ENCODE measurements at regions not wholly inside any gene's neighbourhood (a gene's known extent, or its start where the extent isn't known, plus 50 kb on each side); places are given as distances from the start of the nearest gene placed in this dataset.

GRCh38 chr16:85329059-85329812 lies 217.0 kb upstream of the CIBAR2 start:
- no peak for DNase-seq

- DNase-seq: no peak
Observed at GRCh38 chr16:85330006-85330693, 217.9 kb upstream of the CIBAR2 start.

DNA sequence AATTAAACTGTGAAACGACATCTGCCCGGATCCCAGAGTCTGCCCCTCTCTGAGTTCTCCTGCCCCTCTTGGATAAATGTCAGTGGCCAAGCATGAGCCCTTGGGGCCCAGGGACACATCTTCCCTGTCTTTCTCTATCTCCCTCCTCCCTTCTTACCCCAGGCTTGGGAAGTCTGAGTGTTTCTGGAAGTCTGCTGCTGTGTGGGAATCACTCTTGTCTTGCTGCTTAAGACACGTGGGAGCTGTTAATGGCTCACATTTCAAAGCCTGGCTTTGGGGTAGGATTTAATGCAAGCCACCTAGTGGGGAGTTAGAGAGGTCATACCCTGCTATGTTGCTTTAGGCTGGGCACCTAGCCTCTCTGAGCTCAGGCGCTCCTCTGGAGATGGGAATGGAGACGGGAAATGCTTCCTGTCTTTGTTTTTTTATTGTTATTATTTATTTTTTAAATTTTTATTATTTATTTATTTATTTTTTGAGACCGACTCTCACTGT lies 218.5 kb upstream of the CIBAR2 start:
- DNase-seq: peak; percentile 85

DNA sequence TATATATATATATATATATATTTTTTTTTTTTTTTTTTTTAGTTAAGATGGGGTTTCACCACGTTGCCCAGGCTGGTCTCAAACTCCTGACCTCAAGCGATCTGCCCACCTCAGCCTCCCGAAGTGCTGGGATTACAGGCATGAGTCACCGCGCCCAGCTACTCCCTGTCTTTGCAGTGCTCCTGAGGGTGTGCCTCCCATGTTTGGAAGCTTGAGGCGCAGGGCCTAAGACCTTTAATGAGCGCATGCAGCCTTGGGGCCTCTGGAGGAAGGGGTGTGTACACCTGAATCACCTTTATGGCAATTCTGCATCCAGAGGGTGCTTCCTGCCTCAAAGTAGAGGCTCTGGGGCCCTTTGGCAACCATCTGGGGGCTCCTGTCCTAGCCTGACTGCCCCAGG lies 219.4 kb upstream of the CIBAR2 start:
- no peak for DNase-seq

DNA sequence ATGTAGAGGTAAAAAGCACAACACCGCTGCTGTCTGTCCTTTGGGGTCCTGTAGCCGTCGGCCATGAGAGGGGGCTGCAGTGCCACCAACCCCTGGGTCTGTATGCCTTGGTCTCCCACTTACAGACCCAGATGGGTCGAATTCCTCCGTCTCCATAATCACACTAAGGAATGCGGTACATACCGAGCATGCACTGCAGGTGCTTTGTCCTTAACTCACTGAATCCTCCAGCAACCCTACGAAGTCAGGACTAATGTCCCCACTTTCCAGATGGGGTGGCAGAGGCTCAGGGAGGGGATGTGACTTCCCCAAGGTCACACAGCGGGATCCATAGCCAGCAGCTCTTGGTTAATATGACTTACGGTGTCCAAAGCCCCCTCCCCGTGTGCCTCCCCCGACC lies 219.9 kb upstream of the CIBAR2 start:
- DNase-seq: no peak

DNA sequence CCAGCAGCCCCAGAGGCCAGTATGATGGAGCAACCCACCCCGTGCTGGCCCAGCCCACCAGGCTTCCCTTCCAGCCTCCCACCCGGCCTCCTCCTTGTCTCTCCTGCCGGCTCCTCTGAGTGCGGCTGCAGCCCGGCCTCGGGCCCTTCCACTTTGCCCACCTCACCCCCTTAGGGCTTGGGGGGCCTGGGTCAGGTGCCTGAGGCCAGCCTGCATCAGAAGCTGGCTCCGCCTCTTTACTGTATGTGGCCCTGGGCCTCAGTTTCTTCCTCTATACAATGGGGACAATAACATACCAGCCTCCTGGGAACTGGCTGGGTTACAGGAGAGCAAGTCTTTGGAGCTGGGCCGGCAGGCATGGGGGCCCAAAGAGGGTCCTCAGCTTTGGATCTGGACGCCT lies 221.1 kb upstream of the CIBAR2 start:
- DNase-seq: no peak

- no peak for DNase-seq
Observed at GRCh38 chr16:85333744-85334640, 221.7 kb upstream of the CIBAR2 start.

GRCh38 chr16:85334718-85335583 lies 222.7 kb upstream of the CIBAR2 start:
- no peak for DNase-seq

GRCh38 chr16:85335584-85336491 lies 223.6 kb upstream of the CIBAR2 start:
- no peak for DNase-seq

GRCh38 chr16:85337910-85338637 lies 225.8 kb upstream of the CIBAR2 start:
- no peak for DNase-seq

DNA sequence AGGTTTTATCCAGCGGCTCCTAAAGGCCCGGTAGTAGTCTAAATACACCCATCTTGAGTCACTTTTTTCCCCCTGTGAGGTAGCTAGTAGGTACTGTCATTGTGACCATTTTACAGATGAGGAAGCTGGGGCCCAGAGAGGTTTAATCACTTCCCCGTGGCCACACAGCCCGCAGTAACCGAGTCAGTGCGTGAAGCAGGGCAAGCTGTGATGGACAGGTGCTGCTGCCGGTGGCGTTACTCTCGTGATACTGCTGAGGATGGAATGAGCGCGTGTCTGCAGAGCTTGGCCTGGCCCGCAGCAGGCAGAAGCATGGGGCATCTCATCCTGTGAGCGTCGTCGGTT lies 226.3 kb upstream of the CIBAR2 start:
- DNase-seq: no peak

- no peak for DNase-seq
Observed at GRCh38 chr16:85338989-85339685, 226.9 kb upstream of the CIBAR2 start.

DNA sequence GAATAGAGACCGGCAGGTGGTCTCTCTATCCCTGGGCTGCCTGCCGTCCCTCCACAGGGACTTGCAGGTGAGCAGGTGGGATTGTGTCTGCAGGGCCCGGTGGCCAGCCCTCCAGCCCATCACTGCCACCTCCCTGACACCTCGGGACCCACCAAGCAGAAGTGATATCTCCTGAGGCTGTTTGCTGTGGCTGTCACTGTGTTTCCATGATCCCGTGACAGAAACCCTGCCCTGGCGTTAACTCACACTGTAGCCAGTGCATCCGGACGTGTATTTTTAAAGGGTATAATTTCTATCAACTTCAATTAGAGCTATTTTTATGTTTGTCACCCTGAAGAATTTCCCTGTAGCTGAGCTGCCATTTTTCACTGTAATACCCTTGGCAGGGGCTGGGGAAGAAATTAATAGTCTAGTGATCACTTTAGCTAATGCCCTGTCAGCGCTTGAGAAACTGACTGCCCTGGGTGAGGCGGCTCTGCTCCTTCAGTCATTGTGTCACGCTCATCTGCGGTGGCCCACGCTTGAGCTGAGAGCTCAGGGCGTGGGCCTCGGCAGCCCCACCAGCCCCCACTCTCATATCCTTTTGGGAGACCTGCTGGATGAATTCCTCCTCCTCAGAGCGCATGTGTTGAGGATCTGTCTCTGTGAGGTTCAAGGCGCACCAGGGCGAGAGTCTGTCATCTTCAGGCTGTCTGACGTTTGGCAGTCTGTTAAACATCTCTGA lies 229.9 kb upstream of the CIBAR2 start:
- DNase-seq: no peak

DNA sequence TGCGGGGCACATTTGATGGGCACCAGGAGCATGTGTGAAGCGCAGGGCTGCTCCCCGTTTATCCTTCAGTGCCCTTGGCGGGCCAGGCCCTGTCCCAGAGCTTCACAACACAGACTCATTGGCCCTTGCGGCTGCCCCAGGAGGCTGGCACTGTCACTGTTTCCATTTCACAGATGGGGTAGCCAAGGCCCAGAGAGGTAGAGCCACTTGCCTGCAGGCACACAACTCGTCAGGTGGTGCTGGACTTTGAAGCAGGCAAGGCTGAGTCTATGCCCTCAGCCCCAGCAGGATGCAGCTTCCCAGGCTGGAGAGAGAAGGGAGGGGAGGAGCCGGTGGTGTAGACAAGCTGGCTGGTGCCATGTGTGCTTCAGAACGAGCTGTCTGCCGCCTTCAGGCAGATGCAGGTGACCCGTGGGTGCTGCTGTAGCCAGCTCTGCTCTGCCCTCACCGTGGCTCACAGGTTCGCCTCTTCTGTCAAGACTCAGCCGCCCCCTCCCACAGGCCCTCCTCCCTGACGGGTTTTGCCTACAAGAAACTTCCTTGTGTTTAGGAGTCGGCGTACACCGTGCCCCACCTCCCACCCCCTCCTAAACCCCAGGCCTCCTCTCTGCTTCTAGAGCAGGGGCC lies 232.3 kb upstream of the CIBAR2 start:
- no peak for DNase-seq

DNA sequence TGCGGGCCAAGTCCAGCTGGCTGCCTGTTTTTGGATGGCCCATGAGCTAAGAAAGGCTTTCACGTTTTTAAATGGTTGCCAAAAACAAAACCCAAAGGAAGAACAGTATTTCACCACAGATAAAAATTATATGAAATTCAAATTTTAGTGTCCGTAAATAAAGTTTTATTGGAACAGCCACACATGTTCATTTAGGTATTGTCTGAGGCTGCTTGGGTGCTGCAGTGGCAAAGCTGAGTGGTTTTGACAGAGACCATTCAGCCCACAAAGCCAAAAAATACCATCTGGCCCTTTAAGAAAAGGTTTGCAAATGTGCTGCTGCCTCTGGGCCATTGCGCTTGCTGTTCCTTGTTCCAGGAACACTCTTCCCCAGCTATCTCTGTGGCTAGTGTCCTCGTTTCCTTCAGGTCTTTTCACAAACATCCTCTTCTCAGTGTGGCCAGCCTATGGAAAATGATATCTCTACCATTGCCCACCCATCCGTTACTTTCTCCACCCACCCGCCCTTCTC lies 232.9 kb upstream of the CIBAR2 start:
- DNase-seq: no peak

- DNase-seq: no peak
Observed at GRCh38 chr16:85346404-85347212, 234.3 kb upstream of the CIBAR2 start.

- peak; percentile 79 for DNase-seq
Observed at GRCh38 chr16:85347213-85347591, 234.9 kb upstream of the CIBAR2 start.

All from NCI-H1694 treated with DMSO at 0.1 percent for 48 hours (cell line).